ENCODE measurements at regions not wholly inside any gene's neighbourhood (a gene's known extent, or its start where the extent isn't known, plus 50 kb on each side); places are given as distances from the start of the nearest gene placed in this dataset.
A peak's percentile ranks its signal among the peaks of the same experiment; 100 is the strongest.

DNA sequence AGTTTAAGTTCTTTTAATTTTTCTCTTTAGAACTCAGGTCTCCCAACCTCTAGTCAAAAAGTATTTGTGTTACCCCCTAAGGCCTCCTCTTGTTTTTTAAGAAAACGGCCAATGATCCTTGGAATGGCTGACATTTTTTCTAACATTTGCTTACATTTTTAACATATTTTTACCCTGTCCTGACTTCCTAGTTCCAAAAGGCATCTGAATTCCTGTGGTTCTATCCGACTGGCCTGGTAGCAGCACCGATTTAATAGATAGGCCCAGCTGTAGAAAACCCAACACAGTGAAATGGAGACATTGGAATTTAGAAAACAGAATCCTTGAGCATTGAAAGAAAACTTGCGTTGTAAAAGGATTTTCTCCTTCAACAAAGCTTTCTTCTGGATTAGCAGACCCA is 134.7 kb upstream of the GSC start:
- H3K27ac Mint-ChIP-seq: no peak overlapping the region
- TF ChIP-seq, protein P1, sequence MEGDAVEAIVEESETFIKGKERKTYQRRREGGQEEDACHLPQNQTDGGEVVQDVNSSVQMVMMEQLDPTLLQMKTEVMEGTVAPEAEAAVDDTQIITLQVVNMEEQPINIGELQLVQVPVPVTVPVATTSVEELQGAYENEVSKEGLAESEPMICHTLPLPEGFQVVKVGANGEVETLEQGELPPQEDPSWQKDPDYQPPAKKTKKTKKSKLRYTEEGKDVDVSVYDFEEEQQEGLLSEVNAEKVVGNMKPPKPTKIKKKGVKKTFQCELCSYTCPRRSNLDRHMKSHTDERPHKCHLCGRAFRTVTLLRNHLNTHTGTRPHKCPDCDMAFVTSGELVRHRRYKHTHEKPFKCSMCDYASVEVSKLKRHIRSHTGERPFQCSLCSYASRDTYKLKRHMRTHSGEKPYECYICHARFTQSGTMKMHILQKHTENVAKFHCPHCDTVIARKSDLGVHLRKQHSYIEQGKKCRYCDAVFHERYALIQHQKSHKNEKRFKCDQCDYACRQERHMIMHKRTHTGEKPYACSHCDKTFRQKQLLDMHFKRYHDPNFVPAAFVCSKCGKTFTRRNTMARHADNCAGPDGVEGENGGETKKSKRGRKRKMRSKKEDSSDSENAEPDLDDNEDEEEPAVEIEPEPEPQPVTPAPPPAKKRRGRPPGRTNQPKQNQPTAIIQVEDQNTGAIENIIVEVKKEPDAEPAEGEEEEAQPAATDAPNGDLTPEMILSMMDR (IDR thresholded peaks at IDR 0.05): no peak
- no peaks in the 10 kb centered on the region for H3K9me3 Mint-ChIP-seq
- H3K36me3 Mint-ChIP-seq (ENCODE audit: low read depth): no peaks in the 10 kb centered on the region
- peaks cover 22% of the 10 kb centered on the region for H3K27me3 Mint-ChIP-seq (ENCODE audit: low read depth, poor library complexity)
- DNase-seq: no peak
- H3K4me1 Mint-ChIP-seq: no peaks in the 10 kb centered on the region
- no peak overlapping the region for H3K4me3 Mint-ChIP-seq

DNA sequence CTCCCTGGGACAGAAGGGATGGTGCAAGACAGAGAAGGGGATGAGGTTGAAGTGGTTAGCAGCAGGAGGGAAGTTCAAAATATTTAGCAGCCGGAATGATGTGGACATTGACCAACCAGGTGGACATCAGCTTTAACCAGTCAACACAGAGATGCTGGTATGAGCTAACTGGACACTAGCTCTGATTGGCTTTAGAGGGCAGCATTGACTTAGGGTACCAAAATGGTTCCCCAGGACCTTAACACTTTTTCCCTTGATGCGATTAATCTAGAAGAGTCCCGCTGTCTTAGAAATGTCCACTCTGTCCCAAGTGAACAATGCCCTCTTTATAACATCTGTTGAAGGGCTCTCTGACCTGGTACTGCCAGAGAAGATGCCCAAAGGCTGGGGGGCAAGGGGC is 134.0 kb upstream of the GSC start:
- Mint-ChIP-seq H3K4me1 (no peaks in the 10 kb centered on the region), H3K27me3 (ENCODE audit: low read depth, poor library complexity) (peaks cover 29% of the 10 kb centered on the region), H3K36me3 (ENCODE audit: low read depth) (no peaks in the 10 kb centered on the region), H3K4me3 (no peak overlapping the region), H3K27ac (no peak overlapping the region), H3K9me3 (no peaks in the 10 kb centered on the region)
- TF ChIP-seq, protein P1 (IDR thresholded peaks at IDR 0.05): no peak
- DNase-seq: no peak

DNA sequence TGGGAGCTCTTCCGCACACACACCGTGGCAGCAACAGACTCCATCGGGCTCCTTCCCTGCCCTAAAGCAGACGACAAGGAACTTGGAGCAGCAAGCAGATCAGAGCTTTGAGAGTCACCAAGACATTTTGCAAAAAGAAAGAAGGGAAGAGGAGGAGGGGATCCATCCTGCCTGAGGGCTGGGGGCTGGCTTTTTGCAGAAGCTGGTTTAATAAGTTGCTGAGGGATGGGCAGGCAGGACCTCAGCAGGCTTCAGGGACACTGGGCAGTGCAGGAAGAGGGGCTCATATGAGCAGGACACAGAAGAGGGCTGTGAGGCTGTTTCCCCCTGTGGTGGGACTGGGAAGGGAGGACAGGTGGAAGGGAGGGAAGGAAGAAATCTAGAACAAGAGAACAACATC is 133.4 kb upstream of the GSC start:
- no peak for DNase-seq
- peaks cover 30% of the 10 kb centered on the region for H3K27me3 Mint-ChIP-seq (ENCODE audit: low read depth, poor library complexity)
- no peak overlapping the region for H3K27ac Mint-ChIP-seq
- H3K9me3 Mint-ChIP-seq: no peaks in the 10 kb centered on the region
- H3K36me3 Mint-ChIP-seq (ENCODE audit: low read depth): no peaks in the 10 kb centered on the region
- TF ChIP-seq, protein P1 (IDR thresholded peaks at IDR 0.05): no peak
- H3K4me1 Mint-ChIP-seq: no peaks in the 10 kb centered on the region
- no peak overlapping the region for H3K4me3 Mint-ChIP-seq

DNA sequence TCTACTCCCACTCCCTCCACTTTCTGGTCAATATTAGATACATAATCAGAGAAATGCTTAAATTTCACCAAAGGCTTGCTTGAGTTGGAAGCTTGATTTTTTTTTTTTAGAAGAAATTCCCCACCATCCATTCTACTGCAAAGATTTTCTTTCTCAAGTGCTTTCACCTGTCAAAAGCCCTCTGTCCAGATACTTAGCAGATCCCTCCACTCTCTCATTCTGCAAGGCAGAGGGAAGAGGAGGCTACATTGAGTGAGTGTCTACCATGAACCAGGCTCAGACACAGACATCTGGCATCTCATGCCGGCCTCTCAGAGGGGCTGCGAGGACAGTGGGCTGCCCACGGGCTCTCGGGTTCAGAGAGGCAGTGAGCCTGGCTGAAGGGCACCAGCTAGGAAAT is 127.6 kb upstream of the GSC start:
- no peaks in the 10 kb centered on the region for H3K36me3 Mint-ChIP-seq (ENCODE audit: low read depth)
- no peak overlapping the region for H3K27ac Mint-ChIP-seq
- peaks cover 5% of the 10 kb centered on the region for H3K9me3 Mint-ChIP-seq
- H3K27me3 Mint-ChIP-seq (ENCODE audit: low read depth, poor library complexity): peaks cover 29% of the 10 kb centered on the region
- TF ChIP-seq, protein P1 (IDR thresholded peaks at IDR 0.05): no peak
- H3K4me1 Mint-ChIP-seq: no peaks in the 10 kb centered on the region
- DNase-seq: no peak
- no peak overlapping the region for H3K4me3 Mint-ChIP-seq

DNA sequence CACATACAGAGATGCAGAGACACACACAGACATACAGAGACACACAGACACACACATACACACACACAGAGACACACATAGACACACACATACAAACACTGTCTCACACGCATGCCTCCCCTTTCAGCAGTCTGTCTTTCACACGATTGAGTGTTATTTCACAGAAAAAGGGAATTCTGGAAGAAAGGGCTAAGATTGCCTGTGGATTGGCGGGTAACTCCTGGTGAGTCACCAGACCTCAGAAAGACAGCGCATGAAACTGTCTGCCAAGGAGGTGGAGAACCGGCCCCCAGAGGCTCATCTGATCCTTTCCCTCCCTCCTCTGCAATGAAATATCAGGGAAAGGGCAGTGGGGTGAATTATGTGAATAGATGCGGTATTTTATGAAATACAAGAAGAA is 127.2 kb upstream of the GSC start:
- no peak overlapping the region for H3K4me3 Mint-ChIP-seq
- H3K27ac Mint-ChIP-seq: peak overlapping the region; percentile 0
- DNase-seq: no peak
- no peaks in the 10 kb centered on the region for H3K4me1 Mint-ChIP-seq
- H3K9me3 Mint-ChIP-seq: peaks cover 5% of the 10 kb centered on the region
- H3K27me3 Mint-ChIP-seq (ENCODE audit: low read depth, poor library complexity): peaks cover 29% of the 10 kb centered on the region
- H3K36me3 Mint-ChIP-seq (ENCODE audit: low read depth): no peaks in the 10 kb centered on the region
- TF ChIP-seq, protein P1 (IDR thresholded peaks at IDR 0.05): no peak

DNA sequence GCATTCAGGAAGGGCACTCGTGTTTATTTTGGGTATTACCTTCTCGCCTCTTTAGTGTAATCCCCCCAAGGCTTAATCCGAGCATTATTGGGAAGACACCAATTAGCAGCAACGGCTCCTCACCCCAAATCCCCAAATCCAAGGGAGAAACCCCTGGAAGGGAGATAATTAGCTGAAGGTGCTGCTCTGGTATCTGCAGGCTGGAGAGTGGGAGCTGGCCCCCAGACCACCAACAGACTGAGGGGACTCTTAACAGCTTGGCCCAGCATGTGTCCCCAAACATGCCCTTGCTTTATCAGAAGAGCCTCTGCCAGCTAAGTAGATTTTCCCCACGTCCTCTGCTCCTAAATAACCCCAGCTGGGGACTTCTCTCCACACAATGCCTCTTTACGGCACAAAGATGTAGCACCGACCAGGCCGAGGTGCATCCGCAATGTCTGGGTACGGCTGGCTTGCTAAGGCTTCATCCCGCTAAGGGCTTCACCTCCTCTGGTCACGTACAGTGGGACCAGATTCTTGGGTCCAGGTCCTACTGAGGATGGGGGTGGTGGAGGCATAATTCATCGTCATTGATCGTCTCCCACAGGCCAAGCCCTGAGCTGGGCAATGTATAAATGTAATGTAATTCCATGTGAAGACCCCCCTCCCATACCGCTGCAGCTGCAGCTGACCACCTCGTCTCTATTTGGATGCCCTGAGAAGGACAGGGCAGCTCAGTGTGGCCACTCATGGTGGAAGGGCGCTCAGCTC is 123.7 kb upstream of the GSC start:
- H3K4me1 Mint-ChIP-seq: peaks cover under 1% of the 10 kb centered on the region
- no peak overlapping the region for H3K27ac Mint-ChIP-seq
- TF ChIP-seq, protein P1 (IDR thresholded peaks at IDR 0.05): no peak
- no peak for DNase-seq
- H3K4me3 Mint-ChIP-seq: no peak overlapping the region
- H3K27me3 Mint-ChIP-seq (ENCODE audit: low read depth, poor library complexity): peaks cover 17% of the 10 kb centered on the region
- no peaks in the 10 kb centered on the region for H3K36me3 Mint-ChIP-seq (ENCODE audit: low read depth)
- H3K9me3 Mint-ChIP-seq: peaks cover 5% of the 10 kb centered on the region

Data from nephron progenitor cell (in vitro differentiated cells).